ENCODE measurements at regions not wholly inside any gene's neighbourhood (a gene's known extent, or its start where the extent isn't known, plus 50 kb on each side); places are given as distances from the start of the nearest gene placed in this dataset.
A peak's percentile ranks its signal among the peaks of the same experiment; 100 is the strongest.

DNA sequence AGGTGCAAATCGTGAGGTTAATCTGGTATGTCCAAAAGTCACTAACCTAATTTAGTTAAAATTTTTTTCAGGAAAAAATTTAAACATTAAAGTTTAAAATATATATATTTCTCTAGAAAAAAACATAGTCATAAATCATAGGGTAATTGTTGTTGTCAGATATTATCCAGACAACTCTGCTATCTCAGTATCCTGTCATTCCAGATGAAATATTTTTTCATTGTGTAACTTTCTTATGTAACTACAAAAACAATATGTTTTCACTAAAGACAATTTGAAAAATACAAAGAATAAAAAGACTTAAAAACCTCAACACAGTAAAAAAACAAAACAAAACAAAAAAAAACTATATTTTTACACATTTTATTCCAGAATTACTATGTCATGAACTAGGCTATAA is 57.6 kb downstream of the TENT5A start:
- 94 to 96% methylated on average over 1 of the region's 1 CpG for WGBS, 2 donors

DNA sequence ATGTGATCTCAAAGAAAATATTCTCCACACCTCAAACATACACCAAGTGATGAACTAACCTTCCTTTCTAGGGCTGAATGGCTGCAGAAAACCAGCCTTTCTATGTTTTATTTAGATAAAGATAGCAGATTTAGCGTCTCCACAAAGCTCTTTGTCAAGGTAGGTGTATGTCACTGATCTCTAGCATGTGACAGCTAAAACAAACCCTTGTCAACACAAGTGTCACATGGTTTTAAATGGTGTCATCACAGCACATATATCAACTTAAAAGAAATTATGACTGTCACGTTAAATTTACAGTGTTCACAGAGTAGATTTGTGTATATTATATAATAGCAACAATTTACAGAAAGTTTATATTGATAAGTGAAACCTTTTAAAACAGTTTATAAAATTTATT is 58.3 kb downstream of the TENT5A start:
- DNase-seq: no peak
- no peak overlapping the region for H3K4me3 ChIP-seq
- WGBS, 2 donors: 57 to 62% methylated on average over 2 of the region's 2 CpGs

More for the DNA sequence above, 57.6 kb downstream of the TENT5A start:
- DNase-seq (no peak), ATAC-seq (no peak)
- TF ChIP-seq, protein P1, sequence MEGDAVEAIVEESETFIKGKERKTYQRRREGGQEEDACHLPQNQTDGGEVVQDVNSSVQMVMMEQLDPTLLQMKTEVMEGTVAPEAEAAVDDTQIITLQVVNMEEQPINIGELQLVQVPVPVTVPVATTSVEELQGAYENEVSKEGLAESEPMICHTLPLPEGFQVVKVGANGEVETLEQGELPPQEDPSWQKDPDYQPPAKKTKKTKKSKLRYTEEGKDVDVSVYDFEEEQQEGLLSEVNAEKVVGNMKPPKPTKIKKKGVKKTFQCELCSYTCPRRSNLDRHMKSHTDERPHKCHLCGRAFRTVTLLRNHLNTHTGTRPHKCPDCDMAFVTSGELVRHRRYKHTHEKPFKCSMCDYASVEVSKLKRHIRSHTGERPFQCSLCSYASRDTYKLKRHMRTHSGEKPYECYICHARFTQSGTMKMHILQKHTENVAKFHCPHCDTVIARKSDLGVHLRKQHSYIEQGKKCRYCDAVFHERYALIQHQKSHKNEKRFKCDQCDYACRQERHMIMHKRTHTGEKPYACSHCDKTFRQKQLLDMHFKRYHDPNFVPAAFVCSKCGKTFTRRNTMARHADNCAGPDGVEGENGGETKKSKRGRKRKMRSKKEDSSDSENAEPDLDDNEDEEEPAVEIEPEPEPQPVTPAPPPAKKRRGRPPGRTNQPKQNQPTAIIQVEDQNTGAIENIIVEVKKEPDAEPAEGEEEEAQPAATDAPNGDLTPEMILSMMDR (IDR thresholded peaks at IDR 0.05): no peak
- Histone ChIP-seq H3K4me1 (peaks cover 0 to 23% (median 7%) of the 10 kb centered on the region in 9 donors), H3K27me3 (no peaks in the 10 kb centered on the region), H3K9me3 (no peaks in the 10 kb centered on the region), H3K27ac (no peak overlapping the region), H3K4me3 (no peak overlapping the region), H3K36me3 (no peaks in the 10 kb centered on the region)
- intact Hi-C loops (cut with DNase I): no loop called here

DNA sequence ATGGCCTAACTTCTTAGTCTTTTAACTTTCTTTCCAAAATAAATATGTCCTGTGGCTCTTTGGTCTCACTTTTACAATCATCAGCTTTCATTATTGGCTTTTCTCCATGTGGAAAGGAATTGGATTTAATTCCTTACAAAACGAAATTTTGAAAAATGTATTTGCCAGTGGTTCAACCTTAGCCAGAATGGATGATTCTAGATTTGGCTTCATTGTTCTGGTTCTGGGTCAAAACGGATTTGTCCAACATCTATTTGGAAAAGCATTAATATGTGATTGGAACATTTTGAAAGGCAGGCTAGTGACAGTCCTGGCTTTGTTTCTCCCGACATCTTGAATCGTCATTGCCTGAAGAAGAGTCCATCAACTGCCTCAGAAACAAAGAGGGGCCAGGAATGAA is 59.2 kb downstream of the TENT5A start:
- ATAC-seq (no peak), DNase-seq (no peak)
- TF ChIP-seq, protein P1 (IDR thresholded peaks at IDR 0.05): no peak
- Histone ChIP-seq H3K36me3 (no peaks in the 10 kb centered on the region), H3K27me3 (no peaks in the 10 kb centered on the region), H3K9me3 (no peaks in the 10 kb centered on the region), H3K4me1 (peaks cover 0 to 23% (median 7%) of the 10 kb centered on the region in 9 donors), H3K4me3 (no peak overlapping the region), H3K27ac (peak overlapping the region in 1 of 10 donors; percentile 7)
- intact Hi-C loops (cut with DNase I): no loop called here
- 68 to 72% methylated on average over 4 of the region's 4 CpGs for WGBS, 2 donors

More for the DNA sequence above, 58.3 kb downstream of the TENT5A start:
- ATAC-seq: no peak
- peaks cover 0 to 23% (median 7%) of the 10 kb centered on the region in 9 donors for H3K4me1 ChIP-seq
- intact Hi-C loops (cut with DNase I): no loop called here
- TF ChIP-seq, protein P1 (IDR thresholded peaks at IDR 0.05): no peak
- no peaks in the 10 kb centered on the region for H3K9me3 ChIP-seq
- H3K27me3 ChIP-seq: no peaks in the 10 kb centered on the region
- no peak overlapping the region for H3K27ac ChIP-seq
- no peaks in the 10 kb centered on the region for H3K36me3 ChIP-seq

DNA sequence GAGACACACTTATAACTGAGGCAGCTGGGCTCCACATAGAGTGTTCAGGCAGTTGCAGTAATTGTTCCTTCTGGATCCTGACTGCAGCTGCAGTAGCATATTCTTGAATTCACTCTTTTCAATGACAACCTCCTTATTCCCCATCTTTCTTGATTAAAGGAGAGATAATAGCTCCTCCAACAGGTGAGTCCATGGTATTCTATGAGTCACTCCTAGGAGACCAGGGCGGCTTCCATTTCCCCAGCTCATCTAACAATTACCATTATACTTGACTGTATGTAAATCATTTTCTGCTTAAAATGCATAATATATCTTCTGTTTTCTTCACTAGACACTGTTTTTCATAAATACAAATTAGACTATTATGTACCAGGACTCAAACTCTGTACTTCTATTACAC is 62.4 kb downstream of the TENT5A start:
- intact Hi-C loops (cut with DNase I): no loop called here
- Histone ChIP-seq H3K9me3 (no peaks in the 10 kb centered on the region), H3K4me3 (no peak overlapping the region), H3K36me3 (no peaks in the 10 kb centered on the region), H3K27ac (no peak overlapping the region), H3K4me1 (peaks cover 0 to 3% (median 0%) of the 10 kb centered on the region in 9 donors), H3K27me3 (no peaks in the 10 kb centered on the region)
- TF ChIP-seq, protein P1 (IDR thresholded peaks at IDR 0.05): no peak
- ATAC-seq: no peak
- WGBS, 2 donors: 94 to 97% methylated on average over 1 of the region's 1 CpG
- DNase-seq: no peak
